CD4-positive, alpha-beta T cell (primary cell): ENCODE measurements at regions not wholly inside any gene's neighbourhood (a gene's known extent, or its start where the extent isn't known, plus 50 kb on each side); places are given as distances from the start of the nearest gene placed in this dataset.

Experiments used
- ATAC-seq: fragments of 200-7000 bp; cut with Tn5 transposase; one replicate; pipeline ENCODE4 v1.10.0; 2022; ENCODE audit warnings: mild to moderate bottlenecking; ENCODE audit not compliant: poor library complexity
- CTCF ChIA-PET: fragments of 350-600 bp; sonication (Branson Sonifier 250); formaldehyde crosslinking; loops from one replicate; lab custom pipeline; 2021; ENCODE audit warnings: antibody characterized with exemption, inconsistent platforms; lab: Charles Lee
- POLR2A ChIA-PET: fragments of 350-600 bp; sonication (Branson Sonifier 250); formaldehyde crosslinking; loops from one replicate; lab custom pipeline; 2021; ENCODE audit warnings: antibody characterized with exemption, inconsistent platforms; lab: Charles Lee
- DNase-seq, 14 experiments: peaks; one replicate each; pipeline ENCODE4 v3.0.0-alpha.2; 2013 to 2020; ENCODE audit warnings: mixed read lengths in 2 of 14
- H3K27ac ChIP-seq, 2 donors: one replicate each; pipeline versions ENCODE4 v1.5.1 to v1.7.0; 2013; ENCODE audit warnings: low read length in 2 of 2, low read depth in 1 of 2, mild to moderate bottlenecking in 1 of 2
- H3K27me3 ChIP-seq, 2 experiments: 1 replicate in 1 of 2; 2 replicates in 1 of 2; pipeline versions ENCODE4 v1.6.1 to v1.7.0; 2013; ENCODE audit warnings: low read length in 2 of 2, control low read depth in 1 of 2, mild to moderate bottlenecking in 1 of 2, moderate library complexity in 1 of 2; ENCODE audit not compliant: insufficient read depth in 2 of 2, control insufficient read depth in 1 of 2
- H3K36me3 ChIP-seq: one replicate; pipeline ENCODE4 v1.6.1; 2013; ENCODE audit warnings: low read length, control low read depth; ENCODE audit not compliant: insufficient read depth
- H3K4me1 ChIP-seq: one replicate; pipeline ENCODE4 v1.6.1; 2013; ENCODE audit warnings: low read length, control low read depth; ENCODE audit not compliant: insufficient read depth
- H3K4me3 ChIP-seq: one replicate; pipeline ENCODE4 v1.5.1; 2013; ENCODE audit warnings: mild to moderate bottlenecking, low read length, moderate library complexity
- H3K9me3 ChIP-seq, 2 experiments: 1 replicate in 1 of 2; 2 replicates in 1 of 2; pipeline versions ENCODE4 v1.6.1 to v1.7.0; 2013; ENCODE audit warnings: low read length in 2 of 2, mild to moderate bottlenecking in 2 of 2, control low read depth in 1 of 2, moderate library complexity in 1 of 2; ENCODE audit not compliant: control insufficient read depth in 1 of 2, insufficient read depth in 1 of 2
- H3K27ac Mint-ChIP-seq: one replicate; pipeline ENCODE4 v1.8.0; 2020; ENCODE audit warnings: mixed read lengths
- H3K27me3 Mint-ChIP-seq: one replicate; pipeline ENCODE4 v1.8.0; 2021; ENCODE audit warnings: mixed read lengths
- H3K36me3 Mint-ChIP-seq: one replicate; pipeline ENCODE4 v1.8.0; 2021; ENCODE audit warnings: low read depth, mixed read lengths
- H3K4me1 Mint-ChIP-seq: one replicate; pipeline ENCODE4 v1.8.0; 2021; ENCODE audit warnings: low read depth, mixed read lengths
- H3K4me3 Mint-ChIP-seq: one replicate; pipeline ENCODE4 v1.8.0; 2020; ENCODE audit warnings: mild to moderate bottlenecking, mixed read lengths
- H3K9me3 Mint-ChIP-seq: one replicate; pipeline ENCODE4 v1.8.0; 2020; ENCODE audit warnings: mixed read lengths
- CTCF ChIP-seq: fragments of 200-600 bp; IDR thresholded peaks from one replicate; pipeline ENCODE4 v1.8.0; 2022; ENCODE audit warnings: antibody characterized with exemption, mild to moderate bottlenecking
- intact Hi-C, 2 experiments: fragments of 100-400 bp; cut with DNase I in 1 of 2; cut with micrococcal nuclease in 1 of 2; formaldehyde crosslinking; loops; one replicate each; pipeline versions ENCODE4 v1.15.1 to v1.9.0; 2023 to 2025; cut with DNase I, micrococcal nuclease

GRCh38 chr3:945738-946137, 147.1 kb upstream of the CNTN6 start:
- CTCF ChIA-PET, result no interaction called here
- POLR2A ChIA-PET, result no interaction called here

GRCh38 chr3:952906-953305, 139.9 kb upstream of the CNTN6 start:
- intact Hi-C loops, result no loop called here
- POLR2A ChIA-PET, result no interaction called here
- H3K36me3 ChIP-seq, result no peaks in the 10 kb centered on the region
- no peak for TF ChIP-seq CTCF
- Mint-ChIP-seq H3K27me3 (no peaks in the 10 kb centered on the region), H3K27ac (no peak overlapping the region), H3K4me1 (no peaks in the 10 kb centered on the region), H3K9me3 (no peaks in the 10 kb centered on the region), H3K36me3 (no peaks in the 10 kb centered on the region), H3K4me3 (no peak overlapping the region)
- H3K9me3 ChIP-seq, result peaks cover 0 to 4% of the 10 kb centered on the region in 2 experiments
- H3K4me1 ChIP-seq, result no peaks in the 10 kb centered on the region
- ATAC-seq (no peak), DNase-seq (no peak)
- H3K4me3 ChIP-seq, result no peak overlapping the region
- no peak overlapping the region for H3K27ac ChIP-seq
- no peaks in the 10 kb centered on the region for H3K27me3 ChIP-seq
- CTCF ChIA-PET, result no interaction called here

More at GRCh38 chr3:945738-946137, 147.1 kb upstream of the CNTN6 start:
- peaks cover 0 to 3% of the 10 kb centered on the region in 2 experiments for H3K9me3 ChIP-seq
- intact Hi-C loops, result no loop called here
- Mint-ChIP-seq H3K27me3 (no peaks in the 10 kb centered on the region), H3K36me3 (no peaks in the 10 kb centered on the region), H3K4me3 (no peak overlapping the region), H3K27ac (no peak overlapping the region), H3K9me3 (peaks cover 4% of the 10 kb centered on the region), H3K4me1 (no peaks in the 10 kb centered on the region)
- H3K4me3 ChIP-seq, result no peak overlapping the region
- ATAC-seq (no peak), DNase-seq (no peak)
- H3K27ac ChIP-seq, result no peak overlapping the region
- no peaks in the 10 kb centered on the region for H3K36me3 ChIP-seq
- no peak for TF ChIP-seq CTCF
- H3K27me3 ChIP-seq, result no peaks in the 10 kb centered on the region
- H3K4me1 ChIP-seq, result no peaks in the 10 kb centered on the region

GRCh38 chr3:963255-963654, 129.6 kb upstream of the CNTN6 start:
- Mint-ChIP-seq H3K9me3 (peaks cover 15% of the 10 kb centered on the region), H3K4me3 (no peak overlapping the region), H3K4me1 (no peaks in the 10 kb centered on the region), H3K36me3 (no peaks in the 10 kb centered on the region), H3K27ac (no peak overlapping the region), H3K27me3 (no peaks in the 10 kb centered on the region)
- ChIA-PET POLR2A (no interaction called here), CTCF (no interaction called here)
- H3K36me3 ChIP-seq, result no peaks in the 10 kb centered on the region
- H3K27me3 ChIP-seq, result no peaks in the 10 kb centered on the region
- peaks cover 0 to 13% of the 10 kb centered on the region in 2 experiments for H3K9me3 ChIP-seq
- ATAC-seq, result no peak
- TF ChIP-seq CTCF, result no peak
- no peak overlapping the region for H3K4me3 ChIP-seq
- intact Hi-C loops, result no loop called here
- no peak for DNase-seq
- H3K4me1 ChIP-seq, result no peaks in the 10 kb centered on the region
- no peak overlapping the region for H3K27ac ChIP-seq
